Urothelium cell line (cell line): ENCODE measurements at regions not wholly inside any gene's neighbourhood (a gene's known extent, or its start where the extent isn't known, plus 50 kb on each side); places are given as distances from the start of the nearest gene placed in this dataset.
"Not testable (repeated sequence)": the region's sequence is repeated elsewhere in the genome, so short reads cannot be mapped to it uniquely, and the experiment has no call there.

Experiments
- DNase-seq: peaks from one replicate; pipeline ENCODE4 v3.0.0; 2011; ENCODE audit warnings: low spot score, mixed read lengths
- FAIRE-seq: peaks from 2 replicates; lab custom pipeline; 2011; peaks lifted over from hg19 to GRCh38; lab: Jason Lieb, UNC

- no peak for DNase-seq
- FAIRE-seq: no peak
Observed at GRCh38 chr5:67790390-67790789, 425.2 kb upstream of the PIK3R1 start.

- FAIRE-seq, DNase-seq: not testable (repeated sequence)
Observed at GRCh38 chr5:67779893-67780623, 435.5 kb upstream of the PIK3R1 start.

- FAIRE-seq: no peak
- DNase-seq: no peak
Observed at GRCh38 chr5:67774786-67775185, 440.8 kb upstream of the PIK3R1 start.

GRCh38 chr5:67774267-67774552 lies 441.3 kb upstream of the PIK3R1 start:
- DNase-seq: no peak
- no peak for FAIRE-seq

- DNase-seq (peak; percentile 65), FAIRE-seq (no peak)
Observed at GRCh38 chr5:67773411-67774266, 441.9 kb upstream of the PIK3R1 start.

- FAIRE-seq: no peak
- DNase-seq: no peak
Observed at GRCh38 chr5:67771791-67772190, 443.8 kb upstream of the PIK3R1 start.

GRCh38 chr5:67771221-67771620 lies 444.3 kb upstream of the PIK3R1 start:
- DNase-seq (no peak), FAIRE-seq (no peak)

- DNase-seq: no peak
Observed at GRCh38 chr5:67770431-67771025, 445.0 kb upstream of the PIK3R1 start.

GRCh38 chr5:67765697-67766096 lies 449.9 kb upstream of the PIK3R1 start:
- DNase-seq (no peak), FAIRE-seq (no peak)

More at GRCh38 chr5:67770431-67771025, 445.0 kb upstream of the PIK3R1 start:
- no peak for FAIRE-seq

- FAIRE-seq, DNase-seq: not testable (repeated sequence)
Observed at GRCh38 chr5:67757771-67758170, 457.8 kb upstream of the PIK3R1 start.

- FAIRE-seq: no peak
- DNase-seq: no peak
Observed at GRCh38 chr5:67752357-67752708, 463.2 kb upstream of the PIK3R1 start.

GRCh38 chr5:67748165-67748690 lies 467.3 kb upstream of the PIK3R1 start:
- FAIRE-seq (no peak), DNase-seq (no peak)

GRCh38 chr5:67747096-67747495 lies 468.5 kb upstream of the PIK3R1 start:
- DNase-seq: no peak
- no peak for FAIRE-seq

GRCh38 chr5:67746608-67747007 lies 468.9 kb upstream of the PIK3R1 start:
- FAIRE-seq, DNase-seq: not testable (repeated sequence)

GRCh38 chr5:67746103-67746502 lies 469.5 kb upstream of the PIK3R1 start:
- FAIRE-seq (no peak), DNase-seq (no peak)

- no peak for DNase-seq
- no peak for FAIRE-seq
Observed at GRCh38 chr5:67732921-67733320, 482.6 kb upstream of the PIK3R1 start.

- no peak for DNase-seq
- no peak for FAIRE-seq
Observed at GRCh38 chr5:67732471-67732870, 483.1 kb upstream of the PIK3R1 start.

- FAIRE-seq: no peak
- DNase-seq: no peak
Observed at GRCh38 chr5:67731886-67732285, 483.7 kb upstream of the PIK3R1 start.

GRCh38 chr5:67730917-67731474 lies 484.6 kb upstream of the PIK3R1 start:
- no peak for DNase-seq
- FAIRE-seq: no peak

- no peak for FAIRE-seq
- DNase-seq: no peak
Observed at GRCh38 chr5:67728326-67728890, 487.1 kb upstream of the PIK3R1 start.

- FAIRE-seq (no peak), DNase-seq (no peak)
Observed at GRCh38 chr5:67725604-67726003, 490.0 kb upstream of the PIK3R1 start.
